Right hindlimb (tissue), 1 donor: ENCODE measurements at regions not wholly inside any gene's neighbourhood (a gene's known extent, or its start where the extent isn't known, plus 50 kb on each side); places are given as distances from the start of the nearest gene placed in this dataset.
A peak's percentile ranks its signal among the peaks of the same experiment; 100 is the strongest.

ENCODE experiments used
- DNase-seq: peaks from one replicate; pipeline ENCODE4 v3.0.0-alpha.2; 2018

DNA sequence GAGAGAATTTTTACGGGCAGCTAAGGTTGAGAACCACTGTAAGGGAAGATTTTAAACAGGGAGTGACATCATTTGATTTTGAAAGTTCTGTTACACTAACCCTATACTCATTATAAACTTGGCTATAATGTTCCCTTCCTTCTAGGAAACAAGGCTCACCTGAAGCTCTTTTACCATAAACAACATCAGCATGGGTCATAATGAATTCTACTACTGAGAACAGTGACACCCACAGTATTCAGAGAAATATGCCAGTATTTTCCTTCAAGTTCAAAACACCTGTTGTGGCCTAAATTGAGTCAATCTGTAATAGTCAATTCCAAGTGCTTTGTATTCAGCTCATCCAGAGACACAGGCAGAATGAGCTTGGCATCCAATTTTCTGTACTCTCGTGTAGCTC lies 175.3 kb upstream of the STT3B start:
- DNase-seq, result no peak

DNA sequence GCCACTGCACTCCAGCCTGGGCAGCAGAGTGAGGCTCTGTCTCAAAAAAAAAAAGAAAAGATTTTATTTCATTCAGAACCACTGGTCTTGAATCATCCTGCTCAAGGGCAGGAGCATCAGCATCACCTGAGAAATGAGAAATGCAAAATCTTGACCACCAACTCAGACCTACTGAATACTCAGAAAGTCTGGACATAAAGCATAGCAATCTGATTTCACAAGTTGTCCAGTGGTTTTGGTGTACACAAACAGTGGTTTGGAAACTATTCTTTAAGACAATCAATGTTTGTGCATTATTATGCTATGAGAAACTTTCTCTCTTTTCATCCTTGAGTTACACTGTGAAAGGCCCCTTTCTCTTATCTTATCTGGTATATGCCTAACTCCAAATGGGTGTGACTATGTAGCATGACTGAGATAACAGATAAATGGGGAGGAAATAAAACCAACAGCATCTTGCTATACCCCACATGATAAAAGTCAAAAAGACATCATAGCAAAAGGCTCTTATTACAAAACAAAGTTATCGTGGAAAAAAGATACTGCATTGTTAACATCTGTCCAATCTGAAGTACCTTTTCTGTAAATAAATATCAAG lies 174.2 kb upstream of the STT3B start:
- DNase-seq, result no peak

- DNase-seq, result no peak
Measured at GRCh38 chr3:31361371-31362273, 171.1 kb upstream of the STT3B start.

DNA sequence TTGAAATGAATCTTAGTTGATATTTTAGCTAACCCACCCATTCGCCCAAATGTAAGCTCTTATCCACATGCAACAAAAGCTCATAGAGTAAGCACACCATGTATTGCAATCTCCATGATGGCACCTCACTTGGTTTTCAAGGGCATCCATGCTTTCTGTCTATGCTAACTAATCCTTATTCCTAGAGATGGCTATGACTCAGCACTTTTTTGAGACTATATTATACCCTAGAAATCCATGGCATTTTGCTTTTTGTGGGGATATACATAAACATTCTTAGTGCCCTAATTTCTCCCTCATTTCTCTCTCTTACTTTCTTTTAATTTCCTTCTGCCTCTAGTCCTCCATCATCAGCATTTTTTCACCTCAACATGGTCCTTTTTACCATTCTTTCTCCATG lies 168.5 kb upstream of the STT3B start:
- DNase-seq, result no peak

DNA sequence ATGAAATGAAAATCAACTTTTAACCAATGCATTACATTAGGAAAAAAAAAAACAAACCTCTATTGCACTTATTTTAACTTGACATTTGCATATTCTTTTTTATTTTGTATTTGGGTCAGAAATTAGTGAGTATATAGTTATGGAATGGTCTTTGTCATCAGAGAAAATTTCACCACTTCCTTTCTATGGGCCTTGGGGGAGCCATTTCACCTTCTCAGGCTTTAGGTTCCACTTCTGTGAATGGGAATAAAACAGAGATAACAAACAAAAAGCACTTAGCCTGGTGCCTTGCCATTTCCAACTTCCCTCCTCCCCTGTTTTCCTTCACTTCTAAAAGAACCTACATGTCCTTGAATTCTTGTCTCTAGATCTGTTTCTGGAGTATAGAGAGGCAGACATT lies 168.0 kb upstream of the STT3B start:
- DNase-seq, result no peak

- no peak for DNase-seq
Measured at GRCh38 chr3:31367518-31367917, 165.2 kb upstream of the STT3B start.

- no peak for DNase-seq
Measured at GRCh38 chr3:31369637-31370379, 162.9 kb upstream of the STT3B start.

DNA sequence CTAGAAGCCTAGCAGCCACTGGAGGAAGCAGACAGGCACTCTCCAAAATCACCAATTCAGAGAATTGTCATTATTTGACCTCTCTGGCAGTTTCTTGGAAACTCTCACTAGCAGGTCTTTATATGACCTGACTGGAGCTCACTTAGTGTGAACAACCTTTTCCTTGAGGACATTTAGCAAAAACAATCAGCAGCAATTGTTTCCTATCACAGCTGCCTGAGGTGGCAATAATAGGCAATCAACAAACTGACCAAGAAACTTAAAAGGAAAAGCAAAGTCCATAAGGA lies 162.4 kb upstream of the STT3B start:
- no peak for DNase-seq

- DNase-seq, result no peak
Measured at GRCh38 chr3:31370681-31371080, 162.0 kb upstream of the STT3B start.

DNA sequence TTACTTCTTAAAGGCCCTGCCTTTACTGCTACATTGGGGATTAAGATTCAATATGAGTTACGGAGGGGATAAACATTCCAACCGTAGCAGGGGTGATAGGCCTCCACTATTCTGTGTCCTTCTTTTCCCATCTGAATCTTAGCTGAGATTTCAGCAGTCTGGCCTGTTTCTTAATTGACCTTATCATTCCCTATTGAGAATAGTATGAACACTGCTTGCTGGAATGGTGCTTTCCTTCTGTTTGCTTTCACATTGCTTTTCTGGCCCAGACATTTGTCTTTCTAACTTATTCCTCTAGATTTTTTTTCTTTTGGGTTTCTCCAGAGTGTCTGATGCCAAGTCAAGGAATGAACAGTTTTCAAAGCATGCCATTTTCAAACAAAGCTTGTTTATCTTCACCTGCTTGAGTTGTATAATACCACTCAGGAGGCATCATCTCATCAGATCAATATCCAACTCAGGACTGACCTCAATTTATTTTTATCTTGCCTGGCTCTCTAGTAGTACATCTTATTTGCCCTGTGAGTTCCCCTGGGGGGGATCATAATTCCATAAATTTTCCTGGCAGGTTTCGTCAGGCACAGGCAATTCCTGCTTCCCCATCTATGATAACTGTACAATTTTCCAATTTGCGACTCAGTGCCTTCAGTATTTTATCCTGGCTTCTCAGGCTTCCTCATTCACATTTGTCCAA lies 161.1 kb upstream of the STT3B start:
- DNase-seq, result no peak

GRCh38 chr3:31373681-31374080 lies 159.0 kb upstream of the STT3B start:
- no peak for DNase-seq

GRCh38 chr3:31377045-31377642 lies 155.6 kb upstream of the STT3B start:
- no peak for DNase-seq

DNA sequence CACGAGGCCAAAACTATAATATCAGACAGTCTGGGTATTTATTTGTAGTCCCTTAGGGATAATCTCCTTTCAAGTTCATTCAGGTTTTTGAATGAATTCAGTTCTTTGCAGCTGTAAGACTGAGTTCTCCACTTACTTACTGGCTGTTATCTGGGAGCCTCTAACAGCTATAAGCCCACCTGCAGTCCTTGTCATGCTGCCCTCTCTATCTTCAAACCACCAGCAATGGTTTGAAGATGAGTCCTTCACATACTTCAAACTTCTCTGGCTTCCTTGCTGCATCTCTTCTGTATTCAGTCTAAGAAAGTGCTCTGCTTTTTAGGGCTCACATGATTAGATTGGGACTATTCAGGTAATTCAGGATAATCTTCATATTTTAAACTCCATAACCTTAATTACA lies 154.5 kb upstream of the STT3B start:
- DNase-seq, result no peak

GRCh38 chr3:31379598-31379997 lies 153.1 kb upstream of the STT3B start:
- no peak for DNase-seq

DNA sequence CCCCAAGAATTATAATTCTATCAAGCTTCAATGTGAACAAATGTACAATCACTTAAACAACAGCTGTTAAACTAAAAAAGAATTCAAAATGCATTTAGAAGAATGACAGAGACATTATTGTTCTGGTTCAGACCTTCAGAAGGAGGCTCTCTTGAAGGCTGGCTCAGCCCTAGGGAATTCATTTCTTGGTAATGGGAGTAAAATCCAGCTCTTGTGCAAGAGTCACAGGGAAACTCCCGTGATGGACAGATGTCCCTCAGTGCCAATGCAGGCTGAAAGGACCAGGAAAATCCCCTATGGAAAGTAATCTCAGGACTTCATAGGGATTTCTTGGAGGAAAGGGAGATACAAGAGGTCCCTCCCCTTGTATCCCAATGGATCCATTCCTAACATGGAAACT lies 149.9 kb upstream of the STT3B start:
- no peak for DNase-seq

DNA sequence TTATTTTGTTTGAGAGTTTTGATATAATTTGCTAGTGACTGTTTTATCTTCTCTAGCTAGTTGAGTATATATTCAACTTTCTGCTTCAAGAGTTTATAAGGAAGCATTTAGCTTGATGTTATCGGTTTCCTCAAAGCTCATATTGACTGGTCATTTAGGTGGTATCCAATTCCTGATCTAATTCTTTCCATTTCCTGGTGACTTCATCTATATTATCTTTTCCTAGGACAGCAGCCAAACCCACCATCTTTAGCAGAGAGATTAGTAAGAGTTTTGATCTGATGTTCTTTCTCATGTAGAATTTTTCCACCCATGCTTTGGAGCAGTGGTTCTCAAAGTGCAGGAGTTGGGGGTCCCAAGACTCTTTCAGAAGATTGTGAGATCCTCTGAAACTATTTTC lies 148.6 kb upstream of the STT3B start:
- DNase-seq, result no peak

GRCh38 chr3:31389939-31390338 lies 142.8 kb upstream of the STT3B start:
- DNase-seq, result no peak

GRCh38 chr3:31390466-31390865 lies 142.3 kb upstream of the STT3B start:
- peak; percentile 33 for DNase-seq

DNA sequence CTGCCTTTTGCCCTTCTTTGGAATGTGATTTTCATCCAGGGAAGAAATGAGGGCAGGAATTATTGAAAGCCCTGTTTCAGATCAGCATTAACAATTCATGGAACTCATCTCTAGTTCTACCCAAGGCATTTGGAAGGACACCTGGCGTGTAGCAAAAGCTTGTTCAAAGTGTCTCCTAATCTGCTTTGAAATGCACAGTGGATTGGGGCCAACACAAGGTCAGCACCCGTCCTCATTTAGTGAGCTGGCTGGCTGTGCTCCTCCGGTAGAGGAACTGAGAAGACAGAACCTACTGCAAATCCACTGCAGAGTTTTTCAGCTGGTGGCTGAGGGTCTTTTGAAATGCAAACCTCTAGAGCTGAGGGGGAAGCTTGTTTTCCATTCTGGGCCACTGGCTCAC lies 141.6 kb upstream of the STT3B start:
- DNase-seq, result no peak

DNA sequence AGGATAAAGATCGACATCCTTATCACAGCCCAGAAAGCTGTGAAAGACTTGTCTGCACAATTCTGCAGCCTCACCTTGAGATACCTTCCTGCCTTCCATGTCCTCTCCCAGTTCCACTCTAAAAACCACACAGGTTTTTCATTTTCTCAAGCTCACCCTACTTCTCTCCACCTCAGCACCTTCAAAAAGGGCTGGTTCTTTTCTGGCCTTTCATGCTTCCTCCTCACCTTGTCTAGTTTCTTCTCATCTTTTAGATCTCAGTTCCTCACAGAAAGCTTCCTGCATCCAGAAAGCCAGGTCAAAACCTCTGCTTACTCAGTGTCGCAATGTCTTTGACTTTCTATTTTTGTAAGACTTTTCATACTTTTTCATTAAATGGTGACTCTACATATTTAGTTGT lies 140.2 kb upstream of the STT3B start:
- no peak for DNase-seq

- DNase-seq, result no peak
Measured at GRCh38 chr3:31399271-31399670, 133.5 kb upstream of the STT3B start.

GRCh38 chr3:31402117-31402516 lies 130.6 kb upstream of the STT3B start:
- no peak for DNase-seq

- DNase-seq, result no peak
Measured at GRCh38 chr3:31403197-31403596, 129.5 kb upstream of the STT3B start.
